ENCODE measurements at regions not wholly inside any gene's neighbourhood (a gene's known extent, or its start where the extent isn't known, plus 50 kb on each side); places are given as distances from the start of the nearest gene placed in this dataset.

GRCh38 chr1:191099696-191100095 is 622.0 kb upstream of the BRINP3 start:
- TF ChIP-seq POLR2AphosphoS5 (IDR thresholded peaks at IDR 0.05; ENCODE audit: insufficient read depth in 1 of 2, low read depth in 1 of 2) (no peak), CTCF (IDR thresholded peaks at IDR 0.05) (no peak)

All from vagina (tissue), 2 donors.